ENCODE measurements at regions not wholly inside any gene's neighbourhood (a gene's known extent, or its start where the extent isn't known, plus 50 kb on each side); places are given as distances from the start of the nearest gene placed in this dataset.

- TF ChIP-seq, protein P1, sequence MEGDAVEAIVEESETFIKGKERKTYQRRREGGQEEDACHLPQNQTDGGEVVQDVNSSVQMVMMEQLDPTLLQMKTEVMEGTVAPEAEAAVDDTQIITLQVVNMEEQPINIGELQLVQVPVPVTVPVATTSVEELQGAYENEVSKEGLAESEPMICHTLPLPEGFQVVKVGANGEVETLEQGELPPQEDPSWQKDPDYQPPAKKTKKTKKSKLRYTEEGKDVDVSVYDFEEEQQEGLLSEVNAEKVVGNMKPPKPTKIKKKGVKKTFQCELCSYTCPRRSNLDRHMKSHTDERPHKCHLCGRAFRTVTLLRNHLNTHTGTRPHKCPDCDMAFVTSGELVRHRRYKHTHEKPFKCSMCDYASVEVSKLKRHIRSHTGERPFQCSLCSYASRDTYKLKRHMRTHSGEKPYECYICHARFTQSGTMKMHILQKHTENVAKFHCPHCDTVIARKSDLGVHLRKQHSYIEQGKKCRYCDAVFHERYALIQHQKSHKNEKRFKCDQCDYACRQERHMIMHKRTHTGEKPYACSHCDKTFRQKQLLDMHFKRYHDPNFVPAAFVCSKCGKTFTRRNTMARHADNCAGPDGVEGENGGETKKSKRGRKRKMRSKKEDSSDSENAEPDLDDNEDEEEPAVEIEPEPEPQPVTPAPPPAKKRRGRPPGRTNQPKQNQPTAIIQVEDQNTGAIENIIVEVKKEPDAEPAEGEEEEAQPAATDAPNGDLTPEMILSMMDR (IDR thresholded peaks at IDR 0.05), result no peak
- no peak for TF ChIP-seq POLR2A (IDR thresholded peaks at IDR 0.05)
Observed at GRCh38 chr6:130585587-130585986, 219.8 kb downstream of the TMEM200A start.
